Embryonic facial prominence (tissue), 1 donor: ENCODE measurements at regions not wholly inside any gene's neighbourhood (a gene's known extent, or its start where the extent isn't known, plus 50 kb on each side); places are given as distances from the start of the nearest gene placed in this dataset.

Experiments used
- DNase-seq: peaks from one replicate; pipeline ENCODE4 v3.0.0-alpha.2; 2016; ENCODE audit errors: extremely low spot score

GRCh38 chr4:157667836-157668235 lies 447.3 kb downstream of the GRIA2 start:
- no peak for DNase-seq

GRCh38 chr4:157664726-157665125 lies 444.2 kb downstream of the GRIA2 start:
- DNase-seq = no peak

DNA sequence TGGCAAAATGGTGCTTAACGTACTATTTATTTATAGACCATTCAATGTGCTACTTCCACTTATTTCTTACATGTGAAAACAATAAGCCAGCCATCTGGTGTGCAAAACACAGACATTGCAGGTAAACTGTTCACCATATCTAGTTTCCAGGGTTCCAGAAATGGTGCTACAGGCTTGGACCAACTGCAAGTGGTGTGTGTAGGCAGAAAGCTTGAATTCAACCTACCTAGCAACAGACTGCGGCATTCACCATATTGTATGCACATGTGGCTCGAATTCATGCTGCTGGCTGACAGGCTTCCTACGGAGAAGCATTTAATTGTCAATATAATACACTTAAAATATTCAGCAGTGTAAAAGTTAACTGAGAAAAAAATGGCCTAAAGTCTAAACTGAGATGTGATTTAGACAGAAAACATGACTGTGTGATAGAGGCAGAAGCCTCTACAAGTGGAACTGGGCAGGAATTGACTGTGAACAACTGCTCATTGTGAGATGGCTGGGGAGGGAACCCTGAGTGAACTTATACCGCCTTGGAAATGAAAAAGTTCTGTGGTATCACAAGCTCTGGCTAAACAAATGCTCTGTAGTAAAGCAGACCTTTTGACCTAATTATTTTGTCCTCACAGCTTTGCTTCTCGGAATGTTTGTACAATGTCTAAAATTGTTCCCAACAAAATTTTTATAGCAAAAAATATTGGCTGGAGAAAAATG lies 434.7 kb downstream of the GRIA2 start:
- no peak for DNase-seq

GRCh38 chr4:157643257-157643656 lies 422.7 kb downstream of the GRIA2 start:
- DNase-seq = no peak

DNA sequence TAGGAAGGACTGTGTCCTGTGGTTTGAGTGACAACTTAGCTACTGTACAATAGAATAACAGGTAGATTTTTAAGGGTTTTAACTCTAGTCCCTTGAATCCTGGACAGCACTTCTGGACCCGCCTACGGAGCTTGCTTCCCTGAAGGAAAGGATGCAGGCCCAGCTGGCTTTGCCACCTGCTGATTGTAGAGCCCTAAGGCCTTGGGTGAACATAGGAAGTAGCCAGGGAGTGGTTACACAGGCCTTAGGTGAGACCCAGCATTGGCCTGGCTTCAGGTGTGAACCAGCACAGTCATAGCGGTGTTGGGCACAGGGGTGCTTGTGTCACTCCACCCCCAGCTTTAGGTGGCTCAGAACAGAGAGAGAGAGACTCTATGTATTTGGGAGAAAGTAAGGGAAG lies 413.5 kb downstream of the GRIA2 start:
- DNase-seq = no peak

DNA sequence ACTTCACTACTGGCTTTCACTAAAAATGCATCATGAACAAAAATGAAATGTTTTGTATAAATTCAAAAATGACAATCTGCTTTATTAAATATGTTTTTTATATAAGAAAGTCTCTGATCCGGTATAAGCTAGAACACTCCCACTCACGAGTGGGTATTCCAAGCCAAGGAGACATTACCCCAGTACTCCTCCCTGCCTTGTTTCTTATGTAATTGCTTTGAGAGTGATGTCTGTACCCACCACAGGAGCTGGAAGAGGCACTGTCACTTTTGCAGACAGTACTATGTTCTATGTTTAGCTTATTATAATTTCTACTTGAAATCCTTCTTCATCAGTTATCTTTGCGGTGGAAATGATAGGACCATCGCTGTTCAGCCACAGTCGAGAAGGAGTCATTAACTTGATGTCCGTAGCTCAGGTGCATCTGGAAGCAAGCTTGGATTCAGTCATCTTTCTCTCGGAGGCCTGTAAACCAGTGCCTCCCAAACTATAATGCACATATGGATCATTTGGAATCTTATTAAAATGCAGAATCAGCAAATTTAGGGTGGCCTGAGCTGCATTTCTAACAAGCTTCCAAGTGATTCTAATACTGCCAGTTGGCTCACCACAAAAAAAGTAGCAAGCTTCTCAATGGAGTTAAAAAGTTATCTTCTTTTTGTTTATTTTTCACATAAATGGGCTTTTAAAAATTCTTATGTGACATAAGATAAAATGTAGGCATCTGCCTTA lies 396.4 kb downstream of the GRIA2 start:
- DNase-seq = no peak

GRCh38 chr4:157607996-157608395 lies 387.5 kb downstream of the GRIA2 start:
- no peak for DNase-seq

- no peak for DNase-seq
These were observed 380.1 kb downstream of the GRIA2 start for GRCh38 chr4:157600583-157600982.

DNA sequence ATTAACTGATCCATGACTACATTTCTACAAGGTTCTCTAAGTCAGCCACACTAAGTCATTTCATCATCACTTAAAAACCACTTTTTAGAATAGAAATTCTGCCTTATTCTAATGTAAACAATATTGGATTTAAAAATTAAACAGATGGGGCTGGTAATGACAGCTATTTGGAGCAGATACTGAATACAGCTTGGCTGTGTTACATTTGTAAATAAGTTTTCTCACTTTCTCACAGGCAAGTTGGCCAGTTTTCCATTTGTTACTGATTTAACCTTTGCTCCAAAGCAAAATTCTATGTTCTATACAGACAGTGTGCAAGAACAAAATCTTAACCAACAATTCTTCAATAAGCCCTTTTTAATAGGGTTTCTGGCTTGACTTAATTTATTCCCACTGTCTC lies 370.7 kb downstream of the GRIA2 start:
- DNase-seq = peak; percentile 7

GRCh38 chr4:157590679-157591078 lies 370.2 kb downstream of the GRIA2 start:
- DNase-seq = no peak

DNA sequence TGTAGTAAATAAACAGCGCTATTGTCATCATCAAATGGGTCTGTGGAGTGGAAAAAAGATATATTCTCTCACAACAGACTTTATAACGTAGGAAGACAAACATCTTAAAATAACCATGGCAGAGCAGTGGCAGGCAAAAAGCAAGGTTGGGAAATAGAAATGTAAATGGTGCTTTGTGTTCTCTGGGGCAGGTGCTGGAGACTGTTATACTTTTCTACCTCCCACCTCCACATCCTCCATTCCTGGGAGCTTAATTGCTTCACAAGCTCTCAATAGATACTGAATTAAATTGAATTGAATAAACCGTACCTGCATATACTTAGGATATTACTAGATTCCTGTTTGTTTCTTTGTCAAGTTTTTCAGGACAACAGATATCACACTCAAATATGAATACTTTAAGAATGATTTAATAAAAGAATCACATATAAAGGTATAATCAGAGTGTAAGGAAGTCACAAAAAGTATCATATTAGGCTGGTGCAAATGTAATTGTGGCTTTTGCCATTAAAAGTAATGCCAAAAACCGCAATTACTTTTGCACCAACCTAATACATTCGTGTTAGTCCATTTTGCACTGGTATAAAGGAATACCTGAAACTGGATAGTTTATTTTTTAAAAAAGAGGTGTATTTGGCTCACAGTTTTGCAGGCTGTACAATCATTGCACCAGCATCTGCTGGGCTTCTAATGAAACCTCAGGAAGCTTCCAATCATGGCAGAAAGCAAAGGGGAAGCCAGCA lies 367.3 kb downstream of the GRIA2 start:
- no peak for DNase-seq

DNA sequence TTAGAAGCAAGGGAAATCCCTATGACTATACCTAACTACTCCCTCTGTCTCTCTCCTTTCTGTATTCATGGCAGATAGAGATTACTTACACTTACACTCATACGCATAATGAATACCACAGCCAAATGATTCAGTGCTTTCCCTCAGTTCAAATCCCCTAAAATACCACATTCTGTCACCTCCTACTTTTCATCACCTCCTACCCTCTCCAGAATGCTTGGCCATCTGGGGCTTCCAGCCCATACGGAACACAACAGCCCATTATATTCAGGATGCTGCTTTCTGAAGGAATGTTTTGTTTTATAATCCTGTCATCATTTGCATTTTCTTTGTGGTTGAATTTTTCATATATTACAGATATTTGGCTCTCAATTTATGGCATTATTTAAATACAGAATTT lies 361.6 kb downstream of the GRIA2 start:
- DNase-seq = no peak

GRCh38 chr4:157576671-157577217 lies 356.2 kb downstream of the GRIA2 start:
- no peak for DNase-seq

DNA sequence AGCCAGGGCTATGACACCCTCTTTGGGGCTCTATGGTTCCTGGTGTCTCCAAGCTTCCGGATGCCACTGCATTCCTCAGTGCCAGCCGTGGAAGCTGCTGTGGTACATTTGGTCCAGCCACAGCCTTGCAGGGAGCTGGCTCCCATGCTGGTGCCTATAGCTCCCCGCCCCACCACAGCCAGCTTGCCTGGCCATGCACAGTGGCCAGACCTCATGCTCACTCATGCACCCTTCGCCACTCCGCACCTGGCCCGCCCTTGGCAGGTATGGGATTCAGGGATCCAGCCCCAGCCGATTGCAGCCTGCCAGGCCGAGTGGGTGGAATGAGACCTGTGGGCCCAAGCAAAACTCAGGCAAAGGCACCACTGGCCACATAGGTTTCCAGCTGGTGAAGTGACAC lies 354.8 kb downstream of the GRIA2 start:
- DNase-seq = no peak

GRCh38 chr4:157574606-157575005 lies 354.1 kb downstream of the GRIA2 start:
- DNase-seq = no peak

GRCh38 chr4:157572951-157573350 lies 352.4 kb downstream of the GRIA2 start:
- no peak for DNase-seq

- DNase-seq = no peak
These were observed 351.8 kb downstream of the GRIA2 start for GRCh38 chr4:157572284-157572683.

GRCh38 chr4:157564771-157565170 lies 344.2 kb downstream of the GRIA2 start:
- no peak for DNase-seq

DNA sequence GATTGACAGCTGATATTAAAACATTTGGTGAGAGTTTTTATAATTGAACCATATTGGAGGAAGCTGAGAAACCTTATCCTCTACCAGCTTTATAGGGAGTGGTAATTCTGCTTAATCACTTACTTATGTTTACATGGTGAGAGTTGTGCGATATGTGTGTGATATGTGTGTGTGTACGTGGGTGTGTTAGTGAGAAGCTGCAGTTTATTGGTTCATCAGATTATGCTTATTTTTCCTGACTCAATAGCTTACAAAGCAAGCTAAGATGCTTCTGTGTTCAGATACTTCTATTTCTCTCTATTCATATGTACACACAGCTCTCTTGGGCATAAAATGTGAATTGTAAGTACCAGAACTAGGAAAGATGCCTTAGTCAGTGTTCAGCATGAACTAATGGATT lies 343.7 kb downstream of the GRIA2 start:
- DNase-seq = no peak

GRCh38 chr4:157558016-157558415 lies 337.5 kb downstream of the GRIA2 start:
- DNase-seq = no peak

DNA sequence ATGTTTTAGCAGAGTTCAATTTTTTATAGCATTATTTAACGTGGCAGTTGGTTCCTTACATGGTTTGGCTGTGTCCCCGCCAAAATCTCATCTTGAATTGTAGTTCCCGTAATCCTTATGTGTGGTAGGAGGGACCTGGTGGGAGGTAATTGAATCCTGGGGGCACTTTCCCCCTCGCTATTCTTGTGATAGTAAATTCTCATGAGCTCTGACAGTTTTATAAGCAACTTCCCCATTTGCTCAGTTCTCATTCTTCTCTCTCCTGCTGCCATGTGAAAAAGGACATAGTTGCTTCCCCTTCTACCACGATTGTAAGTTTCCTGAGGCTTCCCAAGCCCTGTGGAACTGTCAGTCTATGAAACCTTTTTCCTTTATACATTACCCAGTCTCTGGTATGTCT lies 329.5 kb downstream of the GRIA2 start:
- no peak for DNase-seq

DNA sequence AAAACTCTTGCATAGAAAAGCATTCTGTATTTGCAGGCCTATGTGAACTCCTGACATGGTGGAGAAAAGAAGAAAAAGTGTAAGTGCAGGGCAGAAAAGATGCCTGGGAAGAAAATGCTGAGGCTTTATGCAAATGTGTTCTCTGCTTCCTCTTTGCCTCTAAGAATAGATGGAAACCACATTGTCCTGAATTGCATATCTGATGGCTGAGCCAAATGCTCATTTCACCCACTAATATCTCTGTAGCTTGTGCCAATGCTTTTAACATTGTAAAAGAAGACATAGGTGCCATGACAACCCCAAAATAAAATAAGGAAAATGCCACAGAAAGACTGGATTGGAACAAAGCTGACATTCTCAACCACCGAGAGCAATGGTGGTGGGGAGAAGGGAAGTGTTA lies 307.4 kb downstream of the GRIA2 start:
- no peak for DNase-seq

GRCh38 chr4:157521906-157522305 lies 301.4 kb downstream of the GRIA2 start:
- no peak for DNase-seq
